B cell (primary cell): ENCODE measurements at regions not wholly inside any gene's neighbourhood (a gene's known extent, or its start where the extent isn't known, plus 50 kb on each side); places are given as distances from the start of the nearest gene placed in this dataset.

ENCODE experiments used
- EZH2 ChIP-seq: IDR thresholded peaks from 2 replicates; pipeline ENCODE4 v1.6.1; 2012; ENCODE audit warnings: borderline replicate concordance, low read depth, mild to moderate bottlenecking, moderate library complexity, low read length; ENCODE audit not compliant: insufficient read depth, poor library complexity, severe bottlenecking
- TF ChIP-seq, protein P1 (sequence below): fragments of 200-600 bp; IDR thresholded peaks from one replicate; pipeline ENCODE4 v1.8.0; 2022; ENCODE audit warnings: antibody characterized with exemption, mild to moderate bottlenecking

DNA sequence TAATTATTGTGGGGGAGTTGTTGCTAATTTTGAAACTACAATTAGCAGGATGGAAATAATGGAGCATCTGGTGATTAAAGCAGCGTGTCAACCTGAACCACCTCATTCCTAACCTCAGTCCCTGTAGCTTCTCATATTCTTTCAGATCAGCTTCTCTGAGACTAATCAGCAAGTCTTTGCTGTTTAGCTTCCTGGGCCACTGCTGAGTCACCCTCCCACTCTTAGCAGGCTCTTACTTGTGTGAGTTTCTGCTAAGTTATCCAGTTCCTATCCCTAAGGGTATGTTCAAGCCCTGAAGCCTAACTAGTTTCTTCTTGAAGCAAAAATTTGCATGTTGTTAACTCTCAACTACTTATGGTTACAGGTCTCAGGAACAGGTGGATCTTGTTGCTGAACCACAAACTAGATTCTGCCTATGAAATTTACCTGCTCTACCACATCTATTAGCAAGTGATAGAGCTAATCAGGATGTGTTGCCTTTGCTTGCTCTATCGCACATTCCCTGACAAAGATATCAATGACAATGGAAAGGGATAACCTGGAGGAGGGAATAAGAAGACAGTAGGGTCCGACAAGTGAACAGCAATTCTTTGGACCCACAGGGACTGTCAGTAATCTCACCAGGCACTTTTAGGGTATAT, 134.2 kb downstream of the EIF4E start:
- TF ChIP-seq, protein P1, sequence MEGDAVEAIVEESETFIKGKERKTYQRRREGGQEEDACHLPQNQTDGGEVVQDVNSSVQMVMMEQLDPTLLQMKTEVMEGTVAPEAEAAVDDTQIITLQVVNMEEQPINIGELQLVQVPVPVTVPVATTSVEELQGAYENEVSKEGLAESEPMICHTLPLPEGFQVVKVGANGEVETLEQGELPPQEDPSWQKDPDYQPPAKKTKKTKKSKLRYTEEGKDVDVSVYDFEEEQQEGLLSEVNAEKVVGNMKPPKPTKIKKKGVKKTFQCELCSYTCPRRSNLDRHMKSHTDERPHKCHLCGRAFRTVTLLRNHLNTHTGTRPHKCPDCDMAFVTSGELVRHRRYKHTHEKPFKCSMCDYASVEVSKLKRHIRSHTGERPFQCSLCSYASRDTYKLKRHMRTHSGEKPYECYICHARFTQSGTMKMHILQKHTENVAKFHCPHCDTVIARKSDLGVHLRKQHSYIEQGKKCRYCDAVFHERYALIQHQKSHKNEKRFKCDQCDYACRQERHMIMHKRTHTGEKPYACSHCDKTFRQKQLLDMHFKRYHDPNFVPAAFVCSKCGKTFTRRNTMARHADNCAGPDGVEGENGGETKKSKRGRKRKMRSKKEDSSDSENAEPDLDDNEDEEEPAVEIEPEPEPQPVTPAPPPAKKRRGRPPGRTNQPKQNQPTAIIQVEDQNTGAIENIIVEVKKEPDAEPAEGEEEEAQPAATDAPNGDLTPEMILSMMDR, result no peak
- no peak for TF ChIP-seq EZH2
